Umbilical cord (tissue), 1 donor: ENCODE measurements at regions not wholly inside any gene's neighbourhood (a gene's known extent, or its start where the extent isn't known, plus 50 kb on each side); places are given as distances from the start of the nearest gene placed in this dataset.
"Not testable (repeated sequence)": the region's sequence is repeated elsewhere in the genome, so short reads cannot be mapped to it uniquely, and the experiment has no call there.

Experiments
- DNase-seq: peaks from one replicate; pipeline ENCODE4 v3.0.0-alpha.2; 2015; ENCODE audit warnings: low spot score

DNA sequence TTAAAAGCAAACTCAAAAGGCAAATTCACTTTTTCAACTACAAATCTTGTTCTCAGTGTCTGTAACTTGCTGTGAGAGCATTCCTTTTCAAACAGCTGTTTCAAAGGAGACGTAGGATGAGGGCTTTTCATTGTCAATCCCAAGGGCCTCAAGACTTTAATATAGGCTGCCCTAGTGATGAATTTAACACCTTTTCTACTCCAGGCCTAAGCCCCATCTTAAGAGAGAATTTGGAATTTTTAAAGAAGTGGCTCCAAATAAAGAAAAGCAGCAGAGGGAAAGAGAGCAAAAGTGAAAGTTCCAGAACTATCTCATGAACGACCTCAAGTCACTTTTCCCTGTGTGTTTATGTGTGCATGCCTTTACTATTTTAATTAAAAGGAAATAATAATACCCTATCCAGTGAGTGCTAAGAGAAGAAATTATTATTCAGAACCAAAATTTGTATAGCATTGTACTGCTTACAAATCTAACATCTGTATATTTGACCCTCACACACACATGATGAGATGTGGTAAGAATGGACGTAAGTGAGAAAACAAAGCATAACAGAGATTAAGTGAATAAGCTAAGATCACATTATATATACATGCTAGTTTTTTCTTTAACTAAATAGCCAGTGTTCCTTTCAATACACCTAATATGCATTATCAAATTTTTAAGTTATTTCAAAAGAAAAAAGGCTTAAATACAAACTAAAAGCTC, 196.4 kb downstream of the VGLL3 start:
- peak; percentile 37 for DNase-seq

DNA sequence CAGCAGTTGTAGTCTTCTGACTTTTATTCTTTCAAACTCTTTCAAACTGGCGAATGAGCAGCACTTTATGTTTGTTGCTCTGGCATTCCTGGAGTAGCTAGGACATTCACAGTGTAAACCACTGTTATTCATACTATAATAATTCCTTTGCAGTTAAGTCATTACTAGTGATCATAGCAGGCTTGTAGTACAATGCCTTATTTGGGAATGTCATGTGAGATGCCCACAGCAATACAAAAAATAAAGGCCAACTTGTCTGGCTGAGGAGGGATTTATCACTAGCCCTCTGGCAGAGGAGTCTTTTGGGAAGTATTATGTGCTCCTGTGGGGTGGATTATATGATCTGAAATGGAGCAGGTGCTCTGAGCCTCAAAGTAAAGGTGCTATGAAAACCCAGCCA, 197.2 kb downstream of the VGLL3 start:
- DNase-seq = peak; percentile 84

DNA sequence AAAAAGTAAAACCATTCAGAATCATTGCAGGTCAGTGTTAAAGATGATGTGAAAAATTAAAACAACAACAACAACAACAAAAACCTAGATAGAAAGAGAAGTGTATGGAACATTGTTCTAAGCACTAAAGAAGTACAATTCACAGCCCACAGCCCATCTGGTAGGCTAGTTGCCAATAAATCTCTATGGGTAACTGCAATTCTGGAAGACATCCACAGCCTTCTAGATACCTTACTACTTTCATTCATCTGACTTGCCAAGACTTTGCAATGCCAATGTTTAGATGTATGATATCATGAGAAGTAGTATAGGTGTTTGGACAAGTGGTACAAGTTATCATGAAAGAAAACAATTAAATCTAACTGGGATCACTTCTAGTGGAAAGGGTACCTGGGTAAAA, 198.6 kb downstream of the VGLL3 start:
- DNase-seq = no peak

DNA sequence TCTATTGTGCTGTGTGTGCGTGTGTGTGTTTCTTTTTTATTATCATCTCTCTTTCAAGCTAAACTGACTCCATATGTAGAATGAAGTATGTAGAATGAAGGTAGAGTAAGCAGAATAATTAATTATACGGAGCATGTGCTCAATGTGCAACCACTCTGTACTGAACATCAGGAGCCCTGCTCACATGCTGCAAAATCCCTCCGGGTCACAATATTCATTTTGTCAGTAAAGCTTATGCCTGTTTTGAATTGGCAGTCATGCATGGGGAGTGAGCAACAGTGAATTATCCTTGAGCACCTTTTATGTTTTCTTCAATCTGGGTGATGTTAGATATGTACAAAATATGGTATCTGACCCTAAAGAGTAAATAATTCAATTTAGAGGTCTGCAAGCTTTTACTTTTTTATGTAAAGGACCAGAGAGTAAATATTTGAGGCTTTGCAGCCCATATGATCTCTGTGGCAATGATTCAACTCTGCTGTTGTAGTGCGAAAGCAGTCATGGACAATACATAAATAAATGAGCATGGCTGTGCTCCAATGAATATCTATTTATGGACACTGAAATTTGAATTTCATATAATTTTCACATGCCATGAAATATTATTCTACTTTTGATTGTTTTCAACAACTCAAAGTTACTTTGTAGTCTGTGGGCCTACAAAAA, 199.9 kb downstream of the VGLL3 start:
- no peak for DNase-seq

DNA sequence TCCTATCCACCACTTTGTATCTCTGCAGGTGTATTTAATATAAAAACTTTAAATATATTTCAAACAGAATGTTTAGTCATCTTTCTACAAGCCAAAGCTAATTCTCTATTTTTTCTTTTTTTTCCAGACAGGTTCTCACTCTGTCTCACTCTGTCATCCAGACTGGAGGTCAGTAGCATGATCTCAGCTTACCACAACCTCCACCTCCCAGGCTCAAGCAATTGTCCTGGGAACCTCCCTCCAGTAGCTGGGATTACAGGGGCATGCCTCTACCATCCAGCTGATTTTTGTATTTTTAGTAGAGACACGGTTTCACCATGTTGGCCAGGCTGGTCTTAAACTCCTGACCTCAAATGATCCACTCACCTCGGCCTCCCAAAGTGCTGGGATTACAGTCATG, 202.6 kb downstream of the VGLL3 start:
- no peak for DNase-seq

DNA sequence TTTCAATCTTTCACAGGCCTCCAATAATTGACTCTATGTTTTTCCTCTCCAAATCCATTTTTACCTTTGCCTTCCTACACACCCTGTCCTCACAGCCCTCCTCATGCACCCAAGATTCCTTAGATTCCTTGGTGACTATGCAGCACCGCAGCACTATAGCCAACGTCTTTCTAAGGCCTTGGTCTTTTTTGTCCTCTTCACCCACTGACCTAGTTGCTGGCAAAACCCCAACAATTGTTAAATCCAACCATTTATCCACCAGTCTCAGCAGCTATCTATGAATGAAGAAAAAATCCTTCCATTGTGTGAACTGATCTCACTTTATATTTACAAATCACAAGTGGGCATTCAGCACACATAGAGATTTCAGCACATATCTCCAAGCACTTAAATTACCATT, 203.9 kb downstream of the VGLL3 start:
- no peak for DNase-seq

DNA sequence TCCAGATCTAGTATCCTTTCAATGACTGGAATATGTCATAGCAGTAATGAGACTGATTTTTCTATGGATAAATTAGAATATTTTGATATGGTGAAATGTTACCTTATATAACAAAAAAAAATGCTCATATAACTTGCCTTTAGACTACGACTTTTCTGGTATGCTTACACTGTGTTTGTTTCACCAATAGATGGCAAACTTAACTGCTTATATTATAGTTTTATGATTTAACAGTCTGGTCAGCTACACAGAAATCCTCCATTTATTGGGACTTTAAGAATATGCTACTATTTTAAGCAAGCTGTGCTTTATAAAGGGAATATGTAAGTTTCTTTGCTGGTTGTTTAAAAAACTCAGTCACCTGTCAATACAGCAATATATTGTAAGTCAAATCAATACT, 205.6 kb downstream of the VGLL3 start:
- peak; percentile 59 for DNase-seq

DNA sequence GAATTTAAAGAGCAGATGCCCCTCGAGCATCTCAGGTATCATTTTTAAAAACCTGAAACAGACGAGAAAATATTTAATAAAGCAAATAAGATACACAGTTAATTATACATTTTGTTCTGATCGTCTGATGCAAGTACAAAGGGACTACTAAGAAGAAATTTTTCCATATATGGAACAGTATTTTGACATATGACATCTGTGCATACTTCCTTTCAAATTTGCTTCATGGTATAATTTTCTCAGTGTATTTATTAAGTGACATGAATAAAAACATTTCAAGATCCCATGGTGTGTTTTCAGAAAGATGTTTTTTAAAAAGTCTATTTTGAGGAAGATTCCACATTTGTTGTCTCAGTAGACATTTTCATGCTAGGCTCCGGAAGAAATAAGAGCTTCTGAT, 208.1 kb downstream of the VGLL3 start:
- DNase-seq = no peak

DNA sequence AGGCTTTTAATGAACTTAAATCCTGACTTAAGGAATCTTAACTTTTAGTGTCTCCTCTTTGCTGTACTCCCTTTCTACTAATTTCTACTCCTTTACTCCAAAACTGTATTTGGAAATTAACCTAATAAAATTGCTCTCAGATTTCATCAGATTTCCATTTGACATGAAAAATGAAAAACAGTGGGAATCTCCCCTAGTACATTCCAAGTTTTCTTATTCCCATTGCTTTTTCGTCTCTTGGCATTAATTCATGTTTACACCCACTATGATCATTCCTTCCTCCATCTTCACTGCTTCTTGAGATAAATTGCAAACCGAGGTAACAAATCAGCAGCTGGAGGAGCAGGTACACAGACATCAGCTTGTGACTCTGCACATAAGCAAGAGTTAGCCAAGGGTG, 208.7 kb downstream of the VGLL3 start:
- no peak for DNase-seq

DNA sequence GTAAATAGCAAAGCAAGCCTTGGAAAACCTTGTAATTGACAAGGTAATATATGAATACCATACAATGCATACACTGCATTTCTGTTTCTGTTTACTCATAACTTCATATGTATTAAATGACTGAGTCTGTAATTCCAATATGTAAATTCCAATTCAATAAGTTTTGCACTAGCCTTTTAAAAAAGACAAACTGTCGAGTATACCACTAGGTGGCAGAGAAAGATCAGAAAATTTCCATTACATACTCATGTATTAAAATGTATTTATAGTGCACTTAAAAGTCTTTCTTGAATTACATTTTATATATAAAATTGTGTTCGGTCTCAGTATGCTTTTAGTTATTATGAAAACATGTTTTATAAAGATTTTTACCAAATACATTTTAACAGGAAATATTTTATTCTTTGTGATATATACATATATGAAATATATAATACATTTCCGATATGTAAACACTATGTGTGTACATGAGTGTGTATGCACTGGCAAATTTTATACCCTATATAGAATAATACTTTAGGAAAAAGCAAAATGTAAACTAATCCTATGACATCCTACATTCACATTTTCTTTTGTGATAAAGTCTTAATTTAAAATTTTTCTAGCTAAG, 216.8 kb downstream of the VGLL3 start:
- DNase-seq = peak; percentile 44

DNA sequence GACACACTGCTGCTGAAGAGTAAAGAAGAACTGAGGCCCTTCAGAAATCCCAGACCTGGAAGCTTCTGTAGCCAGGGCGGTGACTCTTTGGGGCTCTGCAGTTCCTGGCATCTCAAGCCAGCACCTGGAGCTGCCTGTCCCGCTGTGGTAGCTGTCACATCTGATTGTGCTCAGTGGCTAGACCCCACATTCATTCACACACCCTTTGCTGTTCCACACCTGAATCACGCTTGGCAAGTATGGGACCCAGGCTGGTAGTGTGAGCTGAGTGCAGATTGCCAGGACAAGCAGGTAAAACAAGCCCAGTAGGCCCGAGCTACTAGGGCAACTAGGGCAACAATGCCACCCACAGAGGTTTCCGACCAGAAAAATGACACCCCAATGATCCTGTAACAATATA, 218.2 kb downstream of the VGLL3 start:
- DNase-seq = no peak

DNA sequence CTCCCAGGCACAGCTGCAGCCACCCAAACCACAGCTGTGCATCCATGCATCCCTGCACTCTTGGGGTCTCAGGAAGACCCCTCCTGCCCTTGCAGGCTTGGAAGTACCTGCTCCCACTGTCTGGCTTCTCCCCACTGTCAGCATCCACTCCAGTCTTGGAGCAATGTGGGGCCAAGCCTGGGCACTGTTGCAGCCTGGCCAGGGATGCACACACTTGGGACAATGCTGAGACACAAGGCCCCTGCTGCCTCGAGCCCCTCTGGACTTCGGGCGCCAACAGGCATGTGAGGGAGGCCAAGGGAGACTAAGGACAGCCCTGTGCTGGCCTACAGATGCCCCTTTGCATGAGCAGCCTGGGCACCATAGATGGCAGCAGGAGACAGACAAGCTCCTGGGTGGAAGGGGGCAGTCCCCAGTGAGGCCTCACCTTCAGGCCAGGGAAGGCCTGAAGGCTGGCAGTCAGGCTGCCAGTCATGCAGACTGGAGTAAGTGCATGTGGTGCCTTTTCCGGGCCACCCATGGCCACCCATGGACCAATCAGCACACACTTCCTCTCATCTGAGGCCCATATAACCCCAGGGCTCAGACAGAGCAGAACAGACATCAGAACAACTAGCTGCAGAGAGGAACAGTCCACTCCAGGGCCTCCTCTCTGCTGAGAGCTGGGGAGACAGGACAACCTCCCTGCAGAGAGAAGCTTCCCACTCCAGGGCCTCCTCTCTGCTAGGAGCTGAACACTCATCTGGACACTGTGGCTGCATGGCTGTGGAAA, 219.0 kb downstream of the VGLL3 start:
- DNase-seq = no peak

DNA sequence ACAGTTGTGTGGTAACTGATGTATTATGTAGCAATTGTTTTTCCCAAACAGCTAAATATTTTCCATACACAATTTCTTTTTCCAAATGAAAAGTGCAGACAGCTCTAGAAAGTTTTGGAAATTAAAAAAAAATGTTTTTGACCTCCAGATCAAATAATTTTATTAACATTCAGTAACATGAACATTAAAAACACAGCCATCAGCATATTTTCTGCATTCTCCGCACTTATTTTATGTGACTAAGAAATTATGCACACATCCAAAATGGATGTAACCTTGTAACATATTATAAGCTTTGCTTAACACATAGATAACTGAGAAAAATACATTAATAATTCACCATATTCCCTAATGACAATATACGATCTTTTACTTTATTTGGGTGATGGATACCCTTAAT, 224.6 kb downstream of the VGLL3 start:
- DNase-seq = no peak

DNA sequence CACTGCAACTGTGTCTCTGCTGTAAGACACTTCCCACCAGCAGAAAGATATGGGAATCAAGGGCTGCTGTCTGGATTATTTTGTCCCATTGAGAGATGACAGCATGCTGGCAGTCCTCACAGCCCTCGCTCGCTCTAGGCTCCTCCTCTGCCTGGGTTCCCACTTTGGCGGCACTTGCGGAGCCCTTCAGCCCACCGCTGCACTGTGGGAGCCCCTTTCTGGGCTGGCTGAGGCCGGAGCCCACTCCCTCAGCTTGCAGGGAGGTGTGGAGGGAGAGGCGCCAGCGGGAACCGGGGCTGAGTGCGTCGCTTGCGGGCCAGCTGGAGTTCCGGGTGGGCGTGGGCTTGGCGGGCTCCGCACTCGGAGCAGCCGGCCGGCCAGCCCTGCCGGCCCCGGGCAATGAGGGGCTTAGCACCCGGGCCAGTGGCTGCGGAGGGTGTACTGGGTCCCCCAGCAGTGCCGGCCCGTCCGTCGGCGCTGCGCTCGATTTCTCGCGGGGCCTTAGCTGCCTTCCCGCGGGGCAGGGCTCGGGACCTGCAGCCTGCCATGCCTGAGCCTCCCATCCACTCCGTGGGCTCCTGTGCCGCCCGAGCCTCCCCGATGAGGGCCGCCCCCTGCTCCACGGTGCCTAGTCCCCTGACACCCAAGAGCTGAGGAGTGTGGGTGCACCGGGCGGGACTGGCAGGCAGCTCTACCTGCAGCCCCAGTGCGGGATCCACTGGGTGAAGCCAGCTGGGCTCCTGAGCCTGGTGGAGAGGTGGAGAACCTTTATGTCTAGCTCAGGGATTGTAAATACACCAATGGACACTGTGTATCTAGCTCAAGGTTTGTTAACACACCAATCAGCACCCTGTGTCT, 233.4 kb downstream of the VGLL3 start:
- not testable (repeated sequence) for DNase-seq

DNA sequence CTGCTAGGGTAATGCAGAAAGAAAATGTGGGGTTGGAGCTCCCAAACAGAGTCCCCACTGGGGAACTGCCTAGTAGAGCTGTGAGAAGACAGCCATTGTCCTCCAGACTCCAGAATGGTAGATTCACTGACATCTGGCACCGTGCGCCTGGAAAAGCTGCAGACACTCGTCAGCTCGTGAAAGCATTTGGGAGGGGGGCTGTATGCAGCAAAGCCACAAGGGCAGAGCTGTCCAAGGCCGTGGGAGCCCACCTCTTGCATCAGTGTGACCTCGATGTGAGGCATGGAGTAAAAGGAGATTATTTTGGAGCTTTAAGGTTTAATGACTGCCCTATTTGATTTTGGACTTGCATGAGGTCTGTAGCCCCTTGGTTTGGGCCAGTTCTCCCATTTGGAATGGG, 242.9 kb downstream of the VGLL3 start:
- DNase-seq = no peak

DNA sequence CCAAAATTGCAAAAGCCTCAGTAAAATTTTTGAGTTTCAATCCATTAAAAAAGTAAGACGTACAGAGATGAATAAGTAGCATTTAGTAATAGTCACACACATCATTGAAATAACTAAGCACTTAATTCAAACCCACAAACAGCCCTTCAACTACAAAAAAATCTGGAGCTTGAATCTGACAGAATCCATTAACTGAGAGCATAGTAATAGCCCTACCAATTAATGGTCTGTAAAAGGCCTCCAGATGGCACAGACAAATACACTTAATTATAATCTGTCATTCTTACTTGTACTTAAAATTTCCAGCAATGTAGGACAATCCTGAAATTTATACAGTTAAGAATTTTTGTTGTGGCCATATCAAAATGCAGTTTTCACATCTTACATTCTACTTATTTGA, 246.9 kb downstream of the VGLL3 start:
- DNase-seq = no peak

DNA sequence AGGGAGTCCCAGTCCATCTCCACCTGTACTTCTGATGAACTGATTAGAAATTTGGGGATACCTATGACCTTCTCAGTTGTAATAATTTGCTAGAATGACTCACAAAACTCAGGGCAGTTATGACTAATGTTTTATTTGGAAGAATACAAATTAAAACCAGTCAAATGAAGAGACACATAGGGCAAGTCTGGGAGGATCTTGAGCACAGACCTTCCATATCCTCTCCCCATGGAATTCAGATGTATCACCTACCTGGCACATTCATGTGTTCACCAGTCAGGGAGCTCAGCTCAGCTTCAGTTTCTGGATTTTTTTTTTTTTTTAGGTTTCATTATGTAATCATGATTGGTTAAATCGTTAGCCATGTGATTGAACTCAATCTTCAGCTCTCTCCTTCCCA, 247.7 kb downstream of the VGLL3 start:
- DNase-seq = no peak

DNA sequence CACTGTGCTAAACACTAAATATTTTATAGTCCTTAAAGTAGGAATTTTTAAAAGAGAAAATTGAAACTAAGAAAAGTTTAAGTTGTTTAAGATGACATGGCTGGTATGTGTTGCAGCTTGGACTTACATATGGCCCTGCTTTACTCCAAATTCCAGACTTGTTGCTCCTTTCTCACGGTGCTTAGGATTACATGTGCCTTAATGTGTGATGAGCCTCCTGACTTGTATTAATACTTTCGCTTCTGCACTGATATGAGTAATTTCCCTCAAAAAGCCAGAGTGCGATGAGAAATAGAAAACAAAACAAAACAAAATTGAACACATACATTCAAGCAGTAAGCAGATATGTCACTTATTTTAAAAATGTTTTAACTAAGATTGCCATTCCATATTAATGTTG, 250.2 kb downstream of the VGLL3 start:
- DNase-seq = no peak

DNA sequence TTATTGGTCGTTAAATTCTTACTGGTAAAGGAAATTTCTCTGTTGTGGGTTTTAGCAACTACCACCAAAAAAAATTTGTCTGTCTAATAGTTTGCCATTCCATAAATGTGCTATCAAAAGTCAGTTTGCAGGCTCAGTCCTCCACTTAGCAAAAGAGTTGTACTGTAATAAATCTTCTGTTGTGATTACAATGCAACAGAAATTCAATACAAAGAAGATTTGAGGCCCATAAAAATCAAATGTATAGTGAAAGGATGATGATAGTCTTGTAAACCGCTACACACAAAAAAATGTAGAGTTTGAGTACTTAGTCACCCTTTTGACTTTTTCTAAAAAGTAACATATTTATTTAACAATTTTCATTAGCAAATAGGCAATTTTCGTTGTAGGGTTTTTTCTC, 251.7 kb downstream of the VGLL3 start:
- no peak for DNase-seq

DNA sequence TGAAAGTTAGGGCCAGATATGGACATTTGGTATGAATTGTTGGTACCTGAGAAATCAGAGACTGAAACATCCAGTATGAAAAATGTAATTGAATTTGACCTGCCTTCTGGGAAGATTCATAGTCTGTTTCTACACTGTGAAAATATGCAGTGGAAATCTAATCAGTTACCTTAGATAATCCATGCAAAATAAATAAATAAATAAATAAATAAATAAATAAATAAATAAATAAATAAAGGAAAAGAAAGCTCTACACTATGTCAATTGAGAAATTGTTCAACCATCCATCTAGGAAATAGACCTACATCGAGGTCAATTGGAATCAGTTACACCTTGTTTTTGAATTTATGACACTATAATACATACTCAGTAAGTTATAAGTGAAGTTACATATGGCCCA, 252.3 kb downstream of the VGLL3 start:
- no peak for DNase-seq

DNA sequence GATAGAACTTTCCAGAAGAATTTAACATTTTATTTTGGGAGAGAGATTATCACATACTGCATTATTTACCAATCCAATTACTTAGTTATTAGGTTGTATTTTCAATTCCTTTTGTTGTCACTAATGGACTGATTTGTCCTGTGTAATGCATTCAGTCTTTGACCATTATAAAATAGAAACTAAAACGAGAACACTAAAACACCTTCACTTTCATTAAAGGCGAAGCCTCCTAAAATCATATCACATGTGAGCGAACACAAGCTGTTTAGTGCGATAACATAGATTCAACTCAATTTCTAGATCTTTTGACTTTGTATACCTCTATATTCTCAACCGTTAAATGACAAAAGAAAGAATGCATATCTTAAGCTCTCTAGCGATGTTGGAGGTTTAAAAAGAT, 253.4 kb downstream of the VGLL3 start:
- no peak for DNase-seq

DNA sequence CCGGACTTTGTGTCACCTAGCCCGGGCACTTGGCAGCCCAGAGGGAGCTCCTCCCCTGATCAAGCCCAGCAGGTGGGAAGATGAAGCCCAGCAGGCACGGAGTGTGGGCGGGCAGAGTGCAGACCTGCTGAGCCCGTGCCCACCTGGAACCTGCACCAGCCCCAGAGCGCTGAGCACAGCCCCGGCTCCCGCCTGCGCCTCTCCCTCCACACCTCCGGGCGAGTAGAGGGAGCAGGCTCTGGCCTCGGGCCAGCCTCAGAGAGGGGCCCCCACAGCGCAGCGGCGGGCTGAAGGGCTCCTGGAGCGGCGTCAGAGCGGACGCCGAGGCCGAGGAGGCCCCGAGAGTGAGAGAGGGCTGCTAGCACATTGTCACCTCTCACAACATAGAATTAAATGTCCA, 257.7 kb downstream of the VGLL3 start:
- DNase-seq = no peak
